GM10266 (cell line): ENCODE measurements at regions not wholly inside any gene's neighbourhood (a gene's known extent, or its start where the extent isn't known, plus 50 kb on each side); places are given as distances from the start of the nearest gene placed in this dataset.
"Not testable (repeated sequence)": the region's sequence is repeated elsewhere in the genome, so short reads cannot be mapped to it uniquely, and the experiment has no call there.

ENCODE experiments used
- DNase-seq: peaks from one replicate; pipeline ENCODE4 v3.0.0; 2012; ENCODE audit errors: extremely low spot score
- CTCF ChIP-seq: IDR thresholded peaks from 2 replicates; pipeline ENCODE4 v1.5.1; 2012; ENCODE audit warnings: mild to moderate bottlenecking, low read depth; ENCODE audit not compliant: control insufficient read depth, insufficient read depth; ENCODE audit errors: missing control alignments

GRCh38 chr3:177629276-177629675 lies 432.0 kb upstream of the TBL1XR1 start:
- no peak for TF ChIP-seq CTCF
- DNase-seq: no peak

- no peak for DNase-seq
- no peak for TF ChIP-seq CTCF
Measured at GRCh38 chr3:177633671-177634207, 436.5 kb upstream of the TBL1XR1 start.

- DNase-seq: not testable (repeated sequence)
Measured at GRCh38 chr3:177635601-177636106, 438.4 kb upstream of the TBL1XR1 start.

- no peak for DNase-seq
- peak; percentile 13 for TF ChIP-seq CTCF
Measured at GRCh38 chr3:177640319-177640965, 443.2 kb upstream of the TBL1XR1 start.

- no peak for TF ChIP-seq CTCF
- DNase-seq: no peak
Measured at GRCh38 chr3:177641206-177641605, 443.9 kb upstream of the TBL1XR1 start.

- no peak for TF ChIP-seq CTCF
- DNase-seq: no peak
Measured at GRCh38 chr3:177642042-177642803, 444.9 kb upstream of the TBL1XR1 start.

GRCh38 chr3:177642804-177643125 lies 445.5 kb upstream of the TBL1XR1 start:
- no peak for TF ChIP-seq CTCF
- no peak for DNase-seq

- no peak for TF ChIP-seq CTCF
Measured at GRCh38 chr3:177646749-177647148, 449.5 kb upstream of the TBL1XR1 start.

More at GRCh38 chr3:177646749-177647148, 449.5 kb upstream of the TBL1XR1 start:
- DNase-seq: no peak
